ENCODE measurements at regions not wholly inside any gene's neighbourhood (a gene's known extent, or its start where the extent isn't known, plus 50 kb on each side); places are given as distances from the start of the nearest gene placed in this dataset.

GRCh38 chr7:32244806-32245345, 174.7 kb upstream of the PDE1C start:
- no peak for TF ChIP-seq POLR2AphosphoS2 (IDR thresholded peaks at IDR 0.05; ENCODE audit: low read depth, low read length)
- TF ChIP-seq EZH2 (IDR thresholded peaks at IDR 0.05; ENCODE audit: borderline replicate concordance, control insufficient read depth, low read depth, low read length) = no peak
- no peak for TF ChIP-seq SP1 (IDR thresholded peaks at IDR 0.05; ENCODE audit: low read depth, low read length)
- no peak for TF ChIP-seq BCL11A (IDR thresholded peaks at IDR 0.05; ENCODE audit: low read depth, low read length)
- TF ChIP-seq CTCF (IDR thresholded peaks at IDR 0.05 in 2 of 3, conservative IDR thresholded peaks at IDR 0.05 in 1 of 3; ENCODE audit: control insufficient read depth in 2 of 3, extremely low read depth in 1 of 3, insufficient read depth in 1 of 3, low read depth in 3 of 3, low read length in 3 of 3) = no peak
- TF ChIP-seq BHLHE40 (IDR thresholded peaks at IDR 0.05; ENCODE audit: borderline replicate concordance in 1 of 2, low read depth in 2 of 2, low read length in 1 of 2) = no peak
- TF ChIP-seq CHD2 (IDR thresholded peaks at IDR 0.05; ENCODE audit: borderline replicate concordance, low read depth, low read length) = no peak
- no peak for TF ChIP-seq YY1 (IDR thresholded peaks at IDR 0.05; ENCODE audit: low read depth, low read length)
- no peak for TF ChIP-seq SKIL (IDR thresholded peaks at IDR 0.05; ENCODE audit: low read depth, poor library complexity, severe bottlenecking)
